SJCRH30 (cell line): ENCODE measurements at regions not wholly inside any gene's neighbourhood (a gene's known extent, or its start where the extent isn't known, plus 50 kb on each side); places are given as distances from the start of the nearest gene placed in this dataset.
"Not testable (repeated sequence)": the region's sequence is repeated elsewhere in the genome, so short reads cannot be mapped to it uniquely, and the experiment has no call there.

Experiments used
- DNase-seq, 2 experiments: peaks; one replicate each; pipeline ENCODE4 v3.0.0-alpha.2; 2015 to 2020
- H3K27ac ChIP-seq: fragments of 250-450 bp; sonication (Bioruptor Pico); 2 replicates; pipeline ENCODE4 v1.5.1; 2020; ENCODE audit warnings: mild to moderate bottlenecking, moderate library complexity
- H3K27me3 ChIP-seq: fragments of 250-450 bp; sonication (Bioruptor Pico); 2 replicates; pipeline ENCODE4 v1.5.1; 2020; ENCODE audit warnings: mild to moderate bottlenecking, moderate library complexity
- H3K36me3 ChIP-seq: fragments of 250-450 bp; sonication (Bioruptor Pico); 2 replicates; pipeline ENCODE4 v1.5.1; 2020; ENCODE audit warnings: mild to moderate bottlenecking, moderate library complexity
- H3K4me1 ChIP-seq: fragments of 250-450 bp; sonication (Bioruptor Pico); 2 replicates; pipeline ENCODE4 v1.5.1; 2020; ENCODE audit warnings: mild to moderate bottlenecking, moderate library complexity
- H3K4me3 ChIP-seq: fragments of 250-450 bp; sonication (Bioruptor Pico); 2 replicates; pipeline ENCODE4 v1.5.1; 2020; ENCODE audit warnings: mild to moderate bottlenecking, moderate library complexity
- H3K9me3 ChIP-seq: fragments of 250-450 bp; sonication (Bioruptor Pico); replicated peaks from 2 replicates; pipeline ENCODE4 v1.5.1; 2020; ENCODE audit warnings: mild to moderate bottlenecking, moderate library complexity

DNA sequence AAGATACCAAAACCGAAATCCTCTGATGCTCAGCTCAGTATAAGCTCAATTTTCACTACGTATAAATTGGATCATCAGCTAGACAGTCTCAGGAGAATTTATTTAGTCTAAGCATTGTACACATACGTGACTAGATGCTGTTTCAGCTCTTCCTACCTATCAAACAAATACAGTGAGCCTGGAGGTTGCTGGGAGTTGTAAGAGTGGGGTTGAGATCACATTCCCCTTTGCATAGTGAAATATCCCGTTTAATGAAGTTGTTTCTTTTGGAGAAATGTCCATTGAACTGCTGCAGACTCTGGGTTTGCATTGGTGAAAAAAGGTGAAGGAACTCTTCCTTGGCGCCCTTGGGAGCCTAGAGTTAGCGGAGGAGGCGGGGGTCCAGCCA lies 68.9 kb upstream of the GJB6 start:
- Histone ChIP-seq H3K27ac (no peak overlapping the region), H3K36me3 (no peaks in the 10 kb centered on the region), H3K27me3 (peaks cover under 1% of the 10 kb centered on the region), H3K4me1 (no peaks in the 10 kb centered on the region), H3K9me3 (no peaks in the 10 kb centered on the region), H3K4me3 (no peak overlapping the region)
- DNase-seq: no peak

DNA sequence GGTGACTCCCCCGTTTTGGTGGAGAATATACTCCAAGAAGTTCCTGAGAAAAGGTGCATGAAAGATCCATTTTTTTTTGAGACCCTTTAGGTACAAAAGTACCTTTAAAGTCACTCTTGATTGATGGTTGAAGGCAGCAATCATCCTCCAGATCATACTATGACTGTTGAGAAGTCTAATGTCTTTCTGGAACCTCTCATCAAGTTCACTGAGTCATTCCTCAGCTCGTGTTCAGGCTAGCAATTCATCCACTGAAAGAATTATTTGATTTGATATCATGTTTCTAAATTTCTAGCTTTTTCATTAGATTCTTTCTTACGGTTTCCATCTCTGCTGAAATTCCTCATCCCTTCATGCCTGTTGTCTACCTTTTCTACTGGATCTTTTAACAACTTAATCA lies 65.1 kb upstream of the GJB6 start:
- no peaks in the 10 kb centered on the region for H3K9me3 ChIP-seq
- H3K27me3 ChIP-seq: peaks cover 8% of the 10 kb centered on the region; the same call in 1 of the 2 replicates
- H3K36me3 ChIP-seq: no peaks in the 10 kb centered on the region
- no peak overlapping the region for H3K4me3 ChIP-seq
- H3K4me1 ChIP-seq: no peaks in the 10 kb centered on the region
- no peak for DNase-seq
- no peak overlapping the region for H3K27ac ChIP-seq

DNA sequence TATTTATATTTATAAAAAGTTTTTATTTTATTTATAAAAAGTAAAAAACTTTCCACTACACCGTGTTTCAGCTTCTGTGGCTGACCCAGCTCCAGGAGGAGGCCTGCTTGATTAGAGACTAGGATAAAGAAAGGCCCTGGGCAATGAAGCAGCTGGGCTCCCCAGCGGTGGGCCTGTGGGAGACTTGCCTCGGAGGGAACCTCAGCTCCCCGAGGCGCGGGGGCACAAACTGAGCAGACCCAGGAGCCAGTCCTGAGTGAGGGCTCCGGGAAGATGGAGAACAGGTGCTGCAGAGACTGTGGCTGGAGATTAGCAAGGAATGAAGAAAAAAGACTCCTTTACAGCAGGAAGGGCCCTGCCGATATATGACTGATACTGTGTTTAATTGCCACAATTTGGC lies 63.8 kb upstream of the GJB6 start:
- Histone ChIP-seq H3K4me1 (no peaks in the 10 kb centered on the region), H3K36me3 (no peaks in the 10 kb centered on the region), H3K4me3 (no peak overlapping the region), H3K27ac (no peak overlapping the region), H3K27me3 (peaks cover 8% of the 10 kb centered on the region; the same call in 1 of the 2 replicates), H3K9me3 (no peaks in the 10 kb centered on the region)
- DNase-seq: peak in 1 of 2 experiments; percentile 12

DNA sequence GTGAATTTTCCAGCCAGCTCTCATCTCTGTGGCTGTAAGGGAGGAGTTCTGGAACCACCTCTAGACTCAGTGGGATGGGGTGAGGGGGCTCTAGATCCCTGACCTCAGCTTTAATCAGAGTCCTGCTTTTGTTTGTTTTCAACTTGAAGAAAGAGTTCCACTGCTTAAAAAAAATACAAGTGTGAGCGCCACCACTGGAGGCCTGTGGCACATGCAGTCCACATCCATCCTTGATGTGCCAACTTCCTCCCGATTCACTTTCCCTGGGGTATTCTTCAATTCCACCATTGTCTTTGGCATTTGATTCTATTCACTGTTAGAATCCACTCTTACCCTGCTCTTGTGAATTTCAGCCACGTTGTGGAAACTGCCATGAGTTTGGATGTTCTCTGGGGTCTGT lies 62.4 kb upstream of the GJB6 start:
- Histone ChIP-seq H3K36me3 (no peaks in the 10 kb centered on the region), H3K4me1 (no peaks in the 10 kb centered on the region), H3K27ac (no peak overlapping the region), H3K4me3 (no peak overlapping the region), H3K27me3 (peaks cover 8% of the 10 kb centered on the region; the same call in 1 of the 2 replicates), H3K9me3 (no peaks in the 10 kb centered on the region)
- no peak for DNase-seq

DNA sequence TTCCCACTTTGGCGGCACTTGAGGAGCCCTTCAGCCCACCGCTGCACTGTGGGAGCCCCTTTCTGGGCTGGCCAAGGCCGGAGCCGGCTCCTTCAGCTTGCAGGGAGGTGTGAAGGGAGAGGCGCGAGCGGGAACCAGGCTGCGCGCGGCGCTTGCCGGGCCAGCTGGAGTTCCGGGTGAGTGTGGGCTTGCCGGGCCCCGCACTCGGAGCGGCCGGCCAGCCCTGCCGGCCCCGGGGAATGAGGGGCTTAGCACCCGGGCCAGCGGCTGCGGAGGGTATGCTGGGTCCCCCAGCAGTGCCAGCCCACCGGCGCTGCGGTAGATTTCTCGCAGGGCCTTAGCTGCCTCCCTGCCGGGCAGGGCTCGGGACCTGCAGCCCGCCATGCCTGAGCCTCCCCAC lies 60.2 kb upstream of the GJB6 start:
- H3K4me3 ChIP-seq, H3K36me3 ChIP-seq, H3K27me3 ChIP-seq, H3K4me1 ChIP-seq, DNase-seq, H3K27ac ChIP-seq, H3K9me3 ChIP-seq: not testable (repeated sequence)

DNA sequence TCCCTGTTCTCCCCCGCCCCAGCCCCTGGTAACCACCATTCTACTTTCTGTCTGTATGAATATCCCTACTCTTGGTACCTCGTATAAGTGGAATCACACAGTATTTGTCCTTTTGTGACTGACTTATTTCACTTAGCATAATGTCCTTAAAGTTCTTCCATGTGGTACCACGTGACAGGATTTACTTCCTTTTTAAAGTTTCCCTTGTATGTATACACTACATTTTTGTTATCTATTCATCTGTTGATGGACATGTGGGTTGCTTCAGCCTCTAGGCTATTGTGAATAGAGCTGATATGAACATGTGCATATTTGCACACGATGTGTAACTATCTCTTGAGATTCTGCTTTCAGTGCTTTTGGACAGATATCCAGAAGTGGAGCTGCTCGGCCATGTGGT lies 59.6 kb upstream of the GJB6 start:
- H3K4me3 ChIP-seq: no peak overlapping the region
- H3K27me3 ChIP-seq: peaks cover 8% of the 10 kb centered on the region; the same call in 1 of the 2 replicates
- H3K36me3 ChIP-seq: no peaks in the 10 kb centered on the region
- DNase-seq: no peak
- H3K4me1 ChIP-seq: no peaks in the 10 kb centered on the region
- no peak overlapping the region for H3K27ac ChIP-seq
- 0 out of 2 replicates have a peak, but pooled peaks cover 2% of the 10 kb centered on the region for H3K9me3 ChIP-seq

DNA sequence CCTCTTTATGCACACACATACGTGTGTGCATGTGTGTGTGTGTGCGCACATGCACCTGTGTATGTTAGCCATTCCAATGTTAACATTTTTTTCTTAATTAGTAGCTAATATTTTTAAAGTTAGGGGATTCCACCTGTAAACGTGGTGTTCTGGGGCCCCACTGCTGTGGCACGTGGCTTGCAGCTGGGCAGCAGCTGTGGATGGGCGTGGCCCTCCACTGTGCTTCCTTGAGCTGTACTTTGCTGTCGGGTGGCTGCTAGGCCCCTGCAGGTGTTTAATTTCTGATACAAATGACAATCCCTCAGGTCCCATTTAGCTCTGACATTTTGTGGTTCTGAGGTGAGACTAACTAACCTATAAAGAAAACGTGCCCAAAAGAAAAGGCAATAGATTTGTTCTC lies 58.9 kb upstream of the GJB6 start:
- Histone ChIP-seq H3K27ac (no peak overlapping the region), H3K36me3 (no peaks in the 10 kb centered on the region), H3K27me3 (peaks cover 8% of the 10 kb centered on the region; the same call in 1 of the 2 replicates), H3K4me1 (no peaks in the 10 kb centered on the region), H3K9me3 (0 out of 2 replicates have a peak, but pooled peaks cover 2% of the 10 kb centered on the region), H3K4me3 (no peak overlapping the region)
- no peak for DNase-seq

DNA sequence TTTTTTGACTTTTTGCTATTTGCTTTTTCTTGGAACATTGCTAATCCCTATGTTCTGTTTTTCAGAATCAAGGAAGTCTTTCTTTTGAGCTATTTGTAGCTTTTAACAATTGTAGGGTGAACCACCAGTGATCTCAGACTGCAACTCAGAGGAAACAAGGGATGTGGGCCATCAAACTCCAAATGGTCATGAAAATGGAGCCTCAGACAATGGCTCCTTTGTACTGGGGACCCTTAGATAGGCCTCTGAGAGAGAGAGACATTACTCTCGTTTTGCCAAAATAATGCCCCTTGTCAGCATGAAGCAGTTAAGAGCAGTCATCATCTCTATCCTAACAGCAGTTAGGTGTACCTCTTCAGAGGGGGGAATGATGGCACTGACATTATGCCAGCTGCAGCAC lies 56.4 kb upstream of the GJB6 start:
- H3K4me3 ChIP-seq: no peak overlapping the region
- DNase-seq: no peak

DNA sequence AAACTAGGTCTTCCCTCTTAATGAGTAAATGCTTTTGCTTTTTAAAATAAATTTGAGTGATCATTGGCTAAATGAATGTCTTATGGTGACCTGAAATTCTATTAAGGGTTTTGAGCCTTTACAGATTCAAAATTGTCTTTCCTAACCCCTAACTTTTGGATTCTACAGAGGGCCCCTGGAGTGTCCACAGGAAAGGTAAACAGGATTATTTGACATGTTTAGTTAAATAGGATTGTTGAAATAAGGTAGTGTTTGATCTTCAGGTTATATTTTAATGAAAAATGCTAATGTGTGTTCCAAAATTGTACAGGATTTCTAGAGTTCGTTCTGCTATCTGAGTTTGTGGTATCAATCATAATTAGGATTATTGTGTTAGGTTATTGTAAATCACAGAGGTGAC lies 55.9 kb upstream of the GJB6 start:
- no peak for DNase-seq
- Histone ChIP-seq H3K36me3 (no peaks in the 10 kb centered on the region), H3K4me3 (no peak overlapping the region), H3K4me1 (no peaks in the 10 kb centered on the region), H3K9me3 (peaks cover 12% of the 10 kb centered on the region), H3K27me3 (no peaks in the 10 kb centered on the region), H3K27ac (no peak overlapping the region)

More for the DNA sequence above, 56.4 kb upstream of the GJB6 start:
- H3K27me3 ChIP-seq: no peaks in the 10 kb centered on the region
- H3K36me3 ChIP-seq: no peaks in the 10 kb centered on the region
- no peak overlapping the region for H3K27ac ChIP-seq
- H3K9me3 ChIP-seq: peaks cover 8% of the 10 kb centered on the region; the same call in 1 of the 2 replicates
- H3K4me1 ChIP-seq: no peaks in the 10 kb centered on the region

DNA sequence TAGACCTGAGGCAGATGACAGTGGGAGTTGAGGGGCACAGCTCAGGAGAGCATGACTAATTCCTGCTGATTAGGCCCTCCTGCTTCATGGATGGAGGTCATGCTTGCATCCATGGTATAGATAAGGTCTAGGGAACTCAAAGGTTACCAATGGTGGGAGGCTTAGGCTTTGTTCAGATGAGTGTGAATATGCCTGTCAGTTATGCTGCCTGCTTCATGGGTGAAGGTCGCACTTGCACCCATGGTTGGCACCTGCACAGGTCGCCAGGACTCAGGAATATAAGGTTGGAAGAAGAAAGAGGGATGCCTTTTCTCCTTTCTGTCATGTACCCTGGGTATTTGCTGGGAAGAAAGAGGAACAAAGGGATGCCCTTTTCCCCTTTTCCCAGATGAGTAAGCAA lies 53.4 kb upstream of the GJB6 start:
- H3K4me3 ChIP-seq: no peak overlapping the region
- H3K4me1 ChIP-seq: no peaks in the 10 kb centered on the region
- H3K27ac ChIP-seq: no peak overlapping the region
- no peaks in the 10 kb centered on the region for H3K27me3 ChIP-seq
- H3K9me3 ChIP-seq: peaks cover 16% of the 10 kb centered on the region
- DNase-seq: no peak
- H3K36me3 ChIP-seq: no peaks in the 10 kb centered on the region
